GM19438 (cell line): ENCODE measurements at regions not wholly inside any gene's neighbourhood (a gene's known extent, or its start where the extent isn't known, plus 50 kb on each side); places are given as distances from the start of the nearest gene placed in this dataset.

Source experiments
- ATAC-seq: cut with Tn5 transposase; IDR thresholded peaks from one replicate; pipeline ENCODE4 v1.9.1; 2021; ENCODE audit warnings: low read depth; ENCODE audit not compliant: unreplicated experiment

DNA sequence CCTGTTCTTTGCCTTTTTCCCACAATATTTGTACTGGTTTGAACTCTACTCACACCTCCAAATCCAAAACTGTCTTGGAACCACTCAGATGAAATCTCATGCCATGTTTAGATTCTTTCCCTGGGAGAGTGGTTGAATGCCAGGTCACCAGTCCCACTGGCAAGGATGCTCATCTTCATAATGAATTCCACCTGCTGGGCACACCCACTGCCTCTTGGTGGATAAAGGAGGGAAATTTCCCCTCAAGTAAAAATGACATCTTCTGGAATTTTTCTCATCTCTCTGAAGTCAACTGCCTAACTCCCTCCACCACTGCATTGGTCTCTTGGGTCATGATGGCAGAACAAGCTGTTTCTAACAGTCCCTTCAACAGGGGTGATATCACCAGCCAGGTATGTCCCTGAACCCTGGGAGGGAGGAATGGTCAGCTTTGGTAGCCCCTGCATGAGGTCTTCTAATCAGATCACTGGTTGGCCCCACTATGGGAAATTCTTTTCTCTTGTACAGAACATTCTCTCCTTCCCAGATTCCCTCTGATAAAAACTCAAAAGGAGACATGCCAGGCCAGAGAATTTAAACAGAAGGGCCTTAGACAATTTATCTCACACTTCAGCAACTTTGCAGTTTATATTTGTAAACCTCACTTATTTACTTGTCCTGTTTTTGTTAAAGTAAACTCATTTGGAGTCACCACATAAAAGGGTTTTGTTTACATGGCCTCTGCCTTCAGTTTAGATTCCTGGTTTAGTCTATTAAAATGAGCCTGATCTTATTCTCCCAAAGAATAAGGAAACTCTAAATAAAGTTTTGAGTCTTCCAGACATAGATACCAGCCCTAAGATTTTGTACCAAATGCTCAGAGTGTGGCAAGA lies 143.4 kb downstream of the WNT5A start:
- ATAC-seq, result no peak

DNA sequence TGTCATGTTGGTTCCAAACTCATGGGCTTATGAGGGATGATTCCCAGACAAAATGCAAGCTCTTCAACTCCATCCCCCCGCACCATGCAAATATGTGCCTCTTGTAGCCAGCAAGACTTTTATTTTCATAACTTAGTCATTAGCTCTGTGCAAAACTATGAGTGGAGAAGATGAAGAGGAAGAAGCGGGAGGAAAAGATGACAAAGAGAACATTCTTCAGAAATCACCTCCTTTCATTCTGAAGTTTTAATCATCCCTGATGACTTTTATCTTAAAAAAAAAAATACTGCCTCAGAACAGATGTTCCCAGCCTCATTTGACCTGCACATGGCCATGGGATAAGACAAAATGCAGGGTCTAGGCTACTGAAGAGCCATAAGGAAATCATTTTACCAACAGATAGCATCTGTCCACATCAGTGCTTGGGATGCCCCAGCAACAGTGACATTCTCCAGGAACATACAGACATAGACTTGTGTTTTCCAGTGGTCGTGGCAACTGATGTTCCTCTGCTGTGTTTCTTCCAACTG lies 145.5 kb downstream of the WNT5A start:
- ATAC-seq, result no peak

- ATAC-seq, result no peak
Observed at GRCh38 chr3:55339819-55340218, 147.3 kb downstream of the WNT5A start.

GRCh38 chr3:55339390-55339789 lies 147.7 kb downstream of the WNT5A start:
- ATAC-seq, result no peak

DNA sequence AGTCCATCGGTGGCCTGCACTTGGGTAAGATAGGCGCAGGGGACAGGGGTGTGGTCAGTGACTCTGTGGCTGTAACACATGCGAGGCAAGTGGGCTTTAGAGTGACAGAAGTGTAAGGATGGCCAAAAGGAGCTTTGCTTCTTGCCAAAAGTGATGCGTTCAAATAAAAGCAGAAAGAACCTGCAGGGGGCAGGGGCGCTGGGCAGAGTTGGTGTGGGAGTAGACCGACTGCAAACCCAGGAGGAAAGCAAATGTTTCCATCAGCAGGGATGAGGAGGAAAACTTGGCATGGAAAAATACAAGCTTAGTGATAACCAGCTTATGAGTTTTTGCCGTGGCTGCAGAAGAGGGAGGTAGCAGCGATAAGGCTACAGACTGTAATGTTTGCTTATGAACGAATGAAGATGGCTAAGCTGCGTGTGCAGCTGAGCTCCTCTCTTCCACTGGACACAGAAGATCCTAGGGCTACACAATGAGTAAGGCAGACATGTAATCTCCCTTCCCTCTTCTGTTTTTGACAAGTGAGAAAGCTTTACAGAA lies 149.4 kb downstream of the WNT5A start:
- no peak for ATAC-seq

DNA sequence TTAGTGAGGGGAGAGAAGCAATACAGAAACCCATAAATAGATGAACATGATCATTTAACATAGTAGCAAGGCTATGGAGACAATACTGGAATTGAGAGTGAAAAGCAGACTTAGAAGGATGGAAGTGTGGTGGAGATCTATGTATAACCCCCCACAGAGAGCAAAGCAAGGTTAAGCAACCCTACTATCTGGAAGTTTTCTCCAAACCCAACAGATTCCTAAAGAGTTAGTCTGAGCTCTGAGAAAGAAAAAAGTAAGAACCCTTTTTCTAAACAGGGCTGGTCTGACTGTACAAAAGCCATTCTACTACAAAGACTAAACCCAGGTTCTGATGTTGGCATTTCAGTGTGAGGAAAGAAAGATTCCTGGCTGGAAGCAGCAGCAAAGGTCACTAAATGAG lies 153.2 kb downstream of the WNT5A start:
- no peak for ATAC-seq

DNA sequence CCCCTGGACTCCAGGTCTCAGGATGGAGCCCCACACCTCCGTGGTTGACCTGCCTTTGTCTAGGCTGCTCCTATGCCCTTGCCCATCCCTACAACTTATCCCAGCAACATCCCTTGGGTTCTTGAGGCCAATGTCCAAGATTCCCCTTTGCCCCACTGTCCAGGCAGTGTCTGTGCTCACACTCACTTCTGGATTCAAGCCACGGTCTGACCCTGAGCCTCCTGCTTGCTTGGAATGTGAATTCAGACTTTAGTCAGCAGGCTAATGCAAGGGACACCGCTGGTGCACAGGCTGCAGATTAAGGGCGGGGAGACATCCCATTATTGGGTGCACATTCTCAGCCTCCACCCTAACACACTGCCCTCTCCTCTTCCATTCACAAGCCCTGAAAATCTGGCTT lies 154.1 kb downstream of the WNT5A start:
- ATAC-seq, result no peak

DNA sequence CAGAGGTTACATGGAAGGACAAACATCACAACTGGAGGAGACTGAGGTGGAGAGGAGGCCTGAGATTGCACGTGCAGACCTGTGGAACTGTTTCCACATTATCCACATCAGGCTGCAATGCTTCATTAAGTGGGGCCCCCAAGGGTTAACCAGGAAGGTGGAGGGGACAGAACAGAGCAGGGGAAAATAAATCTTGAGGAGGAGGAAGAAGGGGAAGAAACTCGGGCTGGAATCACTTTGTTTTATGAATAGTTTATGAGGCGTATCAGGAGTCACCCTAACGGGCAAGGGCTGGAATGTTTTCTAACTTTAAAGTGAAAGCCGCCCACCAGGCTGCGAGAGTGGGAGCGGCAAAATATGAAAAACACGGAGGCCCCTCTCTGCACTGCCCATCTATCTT lies 154.9 kb downstream of the WNT5A start:
- ATAC-seq, result no peak

DNA sequence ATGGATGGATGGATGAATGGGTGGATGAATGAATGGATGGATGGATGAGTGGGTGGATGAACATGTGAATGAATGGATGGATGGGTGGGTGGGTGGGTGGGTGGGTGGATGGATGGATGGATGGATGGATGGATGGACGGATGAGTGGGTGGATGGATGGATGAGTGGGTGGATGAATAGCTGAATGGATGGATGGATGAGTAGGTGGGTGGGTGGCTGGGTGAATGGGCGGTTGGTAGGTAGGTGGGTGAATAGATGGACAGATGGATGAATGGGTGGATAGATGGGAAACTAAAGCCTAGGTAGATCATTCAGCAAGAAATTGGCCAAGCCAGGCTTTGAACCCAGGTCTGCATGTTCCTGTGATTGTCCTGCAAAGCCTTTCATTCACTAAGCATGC lies 155.6 kb downstream of the WNT5A start:
- ATAC-seq, result no peak

DNA sequence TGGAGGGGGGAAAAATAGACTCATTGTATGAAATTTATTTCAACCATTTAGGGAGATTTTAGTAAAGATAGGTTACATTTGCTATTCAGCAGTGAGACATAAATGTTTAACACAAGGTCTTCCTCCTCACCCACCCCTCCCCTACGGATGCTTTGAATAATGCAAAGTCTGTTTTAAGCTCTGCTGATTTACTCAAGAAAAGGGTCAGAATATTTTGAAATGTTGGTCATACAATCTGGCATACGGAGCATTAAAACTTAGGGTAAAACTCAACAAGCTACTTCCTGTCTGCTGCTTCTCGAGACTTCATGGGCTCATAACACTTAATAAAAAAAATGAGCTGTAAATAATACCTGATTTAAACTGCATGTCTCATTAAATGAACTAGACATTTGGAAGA lies 156.3 kb downstream of the WNT5A start:
- no peak for ATAC-seq

DNA sequence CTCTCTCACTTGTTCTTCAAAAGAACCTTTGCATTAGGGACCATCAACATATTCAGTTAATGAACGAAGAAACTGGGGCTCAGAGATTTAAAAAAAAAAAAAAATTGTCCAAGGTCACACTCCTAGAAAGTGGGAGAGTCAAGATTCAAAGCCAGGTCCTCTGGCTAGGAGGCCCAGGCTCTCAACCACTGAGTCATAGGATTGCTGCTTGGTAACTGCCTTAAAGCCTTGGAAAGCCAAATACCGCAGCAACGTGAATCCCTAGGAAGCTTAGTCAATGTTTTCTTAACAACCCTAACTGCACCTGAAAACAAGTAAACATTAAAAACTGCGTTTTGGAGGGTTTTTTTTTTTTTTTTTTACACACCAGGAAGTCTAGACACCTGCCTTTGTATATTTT lies 156.8 kb downstream of the WNT5A start:
- no peak for ATAC-seq

DNA sequence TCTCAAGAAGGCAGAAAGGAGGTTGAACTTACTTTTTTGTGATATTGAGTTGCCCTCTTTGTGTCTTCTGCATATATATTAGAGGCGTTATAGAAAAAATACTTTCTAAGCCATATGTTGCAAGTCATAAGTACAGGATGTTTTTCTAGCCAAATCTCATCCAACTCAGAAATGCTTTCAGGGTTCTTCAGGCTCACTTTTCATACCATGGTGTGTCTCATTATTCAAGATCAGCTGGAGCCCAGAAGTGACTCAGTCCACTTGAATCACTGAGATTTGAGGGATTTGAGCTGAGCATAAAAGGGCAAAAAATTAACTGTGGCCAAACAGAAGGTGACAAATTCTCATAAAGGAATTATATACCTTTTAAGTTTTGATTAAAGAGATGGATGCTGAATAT lies 157.3 kb downstream of the WNT5A start:
- no peak for ATAC-seq

DNA sequence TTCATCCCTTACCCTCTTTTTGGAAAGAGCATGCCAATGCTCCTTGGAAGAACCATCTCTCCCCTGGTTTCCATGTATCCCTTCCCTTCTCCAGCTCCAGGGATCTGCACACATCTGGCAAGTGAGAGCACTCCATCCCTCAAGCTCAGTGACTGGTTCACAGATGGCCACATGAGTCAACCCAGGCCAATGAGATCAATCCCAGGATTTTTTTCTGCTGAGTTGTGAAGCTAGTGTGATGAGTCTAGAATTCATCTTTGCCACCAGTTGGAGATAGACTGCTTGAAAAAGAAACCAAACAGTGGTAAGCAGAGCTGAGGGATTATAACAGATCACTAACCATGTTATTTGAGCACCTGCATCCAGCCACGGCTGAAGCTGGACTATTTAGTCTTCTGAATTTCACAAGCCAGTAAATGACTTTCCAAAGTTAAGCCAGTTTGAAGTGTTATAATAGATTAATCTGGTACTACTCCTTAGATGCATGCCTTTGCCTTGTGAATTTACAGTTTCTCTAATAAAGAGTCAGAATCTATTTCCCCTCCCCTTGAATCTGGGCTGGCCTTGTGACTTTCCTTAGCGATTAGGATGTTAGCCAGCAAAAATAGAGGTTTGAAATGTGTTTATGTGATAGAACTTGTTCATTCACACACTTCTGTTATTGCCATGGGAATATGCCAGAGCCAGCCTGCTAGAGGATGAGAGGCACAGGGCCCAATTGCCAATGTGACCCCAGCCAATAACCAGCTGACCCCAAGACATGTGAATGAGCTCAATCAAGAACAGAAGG lies 159.8 kb downstream of the WNT5A start:
- ATAC-seq, result no peak

- no peak for ATAC-seq
Observed at GRCh38 chr3:55322638-55323037, 164.5 kb downstream of the WNT5A start.

DNA sequence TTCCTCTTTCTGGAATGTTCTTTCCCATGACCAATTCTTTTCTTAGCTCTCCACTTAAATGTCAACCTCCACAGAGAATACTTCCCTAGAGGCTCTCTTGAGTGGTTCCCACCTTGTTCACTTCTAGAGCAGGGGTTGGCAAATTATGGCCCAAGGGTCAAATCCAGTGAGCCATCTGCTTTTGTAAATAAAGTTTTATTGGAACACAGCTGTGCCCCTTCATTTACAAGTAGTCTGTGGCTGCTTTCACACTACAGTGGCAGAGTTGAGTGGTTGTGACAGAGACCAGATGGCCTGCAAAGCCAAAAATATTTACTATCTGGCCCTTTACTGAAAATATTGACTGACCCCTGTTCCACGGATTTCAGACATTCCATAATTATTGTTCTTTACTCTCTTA lies 166.2 kb downstream of the WNT5A start:
- ATAC-seq, result no peak

GRCh38 chr3:55315396-55315795 lies 171.7 kb downstream of the WNT5A start:
- no peak for ATAC-seq

- ATAC-seq, result no peak
Observed at GRCh38 chr3:55313666-55314065, 173.4 kb downstream of the WNT5A start.

GRCh38 chr3:55309336-55309735 lies 177.8 kb downstream of the WNT5A start:
- no peak for ATAC-seq

- ATAC-seq, result no peak
Observed at GRCh38 chr3:55307622-55308021, 179.5 kb downstream of the WNT5A start.

GRCh38 chr3:55305696-55306485 lies 181.2 kb downstream of the WNT5A start:
- ATAC-seq, result no peak

- ATAC-seq, result no peak
Observed at GRCh38 chr3:55300701-55301100, 186.4 kb downstream of the WNT5A start.
